ENCODE measurements at regions not wholly inside any gene's neighbourhood (a gene's known extent, or its start where the extent isn't known, plus 50 kb on each side); places are given as distances from the start of the nearest gene placed in this dataset.
"Not testable (repeated sequence)": the region's sequence is repeated elsewhere in the genome, so short reads cannot be mapped to it uniquely, and the experiment has no call there.

DNA sequence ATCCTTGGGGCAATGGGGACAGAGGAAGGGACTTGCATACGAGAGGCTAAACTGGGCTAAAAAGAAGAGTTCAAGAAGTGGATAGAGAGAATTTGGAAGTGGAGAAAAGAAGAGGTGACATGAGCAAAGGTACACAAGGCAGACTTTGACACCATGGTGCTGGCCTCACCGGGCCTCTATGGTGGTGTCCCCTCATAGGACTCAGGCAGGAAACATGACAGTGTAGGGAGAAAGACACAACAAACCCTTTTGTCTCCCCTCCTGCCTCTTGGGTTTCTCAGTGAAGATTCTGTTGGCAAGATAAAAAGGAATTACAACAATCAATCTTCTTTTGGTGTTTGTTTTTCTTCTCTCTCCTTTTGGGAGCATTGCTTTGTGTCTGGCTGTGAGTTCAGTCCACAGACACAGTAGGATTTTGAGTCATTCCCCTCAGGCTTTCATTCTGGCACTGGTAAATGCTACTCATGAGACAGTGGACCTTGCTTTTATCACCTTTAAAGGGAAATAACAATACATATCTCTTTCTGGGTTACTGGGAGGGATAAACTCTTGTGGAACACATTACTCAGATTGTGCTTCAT lies 827.7 kb downstream of the TNS3 start:
- no peak for DNase-seq (ENCODE audit: low spot score)

DNA sequence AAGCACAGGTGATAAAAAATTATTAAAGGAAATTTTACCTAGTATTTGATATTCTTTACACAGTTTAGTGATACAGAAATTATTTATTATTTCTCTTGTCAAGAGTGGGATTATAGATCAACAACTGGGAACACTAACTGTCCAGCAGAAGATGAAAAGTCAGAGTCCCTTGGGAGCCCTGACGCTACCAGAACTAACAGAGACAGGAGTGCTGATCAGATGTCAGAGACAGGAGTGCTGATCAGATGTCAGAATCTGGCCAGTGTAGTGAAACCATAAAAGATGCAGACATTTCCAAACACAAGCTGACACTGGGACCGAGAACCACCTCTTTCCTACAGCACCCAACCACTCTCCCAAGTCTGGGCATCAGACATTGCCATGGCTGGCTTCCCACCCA lies 828.2 kb downstream of the TNS3 start:
- no peak for DNase-seq (ENCODE audit: low spot score)

- no peak for DNase-seq (ENCODE audit: low spot score)
Measured at GRCh38 chr7:46752881-46753366, 829.0 kb downstream of the TNS3 start.

DNA sequence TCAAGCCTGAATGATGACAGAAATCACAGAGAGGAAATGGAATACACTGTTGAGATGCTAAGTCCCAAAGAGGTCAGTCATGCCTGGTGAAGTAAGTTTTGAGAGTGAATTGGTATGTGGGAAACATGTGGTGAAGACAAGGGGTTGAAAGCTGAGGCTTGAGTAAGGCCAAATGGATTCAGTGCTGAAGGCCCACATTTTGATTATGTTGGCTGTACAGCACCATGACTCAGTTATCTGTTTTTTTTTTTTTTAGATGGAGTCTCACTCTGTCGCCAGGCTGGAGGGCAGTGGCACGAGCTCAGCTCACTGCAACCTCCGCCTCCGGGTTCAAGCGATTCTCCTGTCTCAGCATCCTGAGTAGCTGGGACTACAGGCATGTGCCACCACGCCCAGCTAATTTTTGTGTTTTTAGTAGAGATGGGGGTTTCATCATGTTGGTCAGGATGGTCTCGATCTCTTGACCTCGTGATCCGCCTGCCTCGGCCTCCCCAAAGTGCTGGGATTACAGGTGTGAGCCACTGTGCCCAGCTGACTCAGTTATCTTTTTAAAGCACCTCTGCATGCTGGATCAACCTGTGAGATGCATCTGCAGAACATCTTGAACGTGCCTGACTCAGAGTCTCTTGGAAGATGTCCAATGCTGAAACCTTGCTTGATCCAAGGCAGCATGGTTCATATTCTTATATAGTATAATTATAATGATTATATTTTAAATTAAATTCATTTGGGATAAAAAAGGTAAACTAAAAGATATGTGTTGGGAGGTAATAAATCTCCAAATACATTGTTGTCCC lies 829.8 kb downstream of the TNS3 start:
- DNase-seq (ENCODE audit: low spot score), result not testable (repeated sequence)

- DNase-seq (ENCODE audit: low spot score), result no peak
Measured at GRCh38 chr7:46751471-46751870, 830.4 kb upstream of the IGFBP3 start.

GRCh38 chr7:46750321-46750865 lies 829.3 kb upstream of the IGFBP3 start:
- DNase-seq (ENCODE audit: low spot score), result no peak

GRCh38 chr7:46747869-46748576 lies 827.0 kb upstream of the IGFBP3 start:
- DNase-seq (ENCODE audit: low spot score), result no peak

DNA sequence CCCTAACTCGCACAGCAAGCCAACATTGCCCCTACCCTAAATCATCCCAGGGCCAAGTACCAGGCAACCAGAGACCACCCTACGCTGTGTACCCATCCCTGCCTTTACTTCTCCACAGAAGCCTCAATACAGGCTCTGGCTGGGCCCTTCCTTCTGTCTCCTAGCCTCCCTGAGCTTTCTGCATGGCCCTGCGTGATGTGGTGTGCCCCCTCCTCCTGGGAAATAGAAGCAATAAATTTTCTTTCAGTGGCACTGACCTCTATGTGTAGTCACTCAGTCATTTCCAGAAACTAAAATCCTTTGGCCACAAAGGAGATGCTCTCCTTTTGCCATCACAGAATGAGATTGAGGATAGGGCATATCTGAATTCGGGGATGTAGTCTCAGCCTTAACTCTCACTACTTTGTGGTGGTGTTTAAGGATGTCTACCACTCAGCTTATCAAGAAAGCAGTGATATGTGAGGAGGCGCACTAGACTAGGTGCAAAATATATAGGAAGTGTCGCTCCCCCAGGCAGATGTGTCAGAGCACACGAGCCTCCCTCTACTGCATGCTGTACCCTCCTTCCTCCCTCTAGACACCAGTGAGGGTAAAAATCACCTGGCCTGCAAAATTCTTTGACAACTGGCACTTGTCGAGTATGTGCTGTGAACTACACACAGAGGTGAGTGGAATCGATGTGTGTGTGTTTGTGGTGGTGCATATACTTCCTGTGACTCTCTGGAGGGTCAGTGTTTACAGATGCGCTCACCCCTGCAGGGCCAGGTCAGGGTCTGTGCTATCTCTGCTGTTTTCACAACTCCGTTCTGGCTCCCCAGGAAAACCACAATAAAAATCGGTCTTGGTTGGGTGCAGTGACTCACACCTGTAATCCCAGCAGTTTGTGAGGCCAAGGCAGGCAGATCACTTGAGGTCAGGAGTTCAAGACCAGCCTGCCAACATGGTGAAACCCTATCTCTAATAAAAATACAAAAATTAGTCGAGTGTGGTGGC lies 825.9 kb upstream of the IGFBP3 start:
- DNase-seq (ENCODE audit: low spot score), result no peak

DNA sequence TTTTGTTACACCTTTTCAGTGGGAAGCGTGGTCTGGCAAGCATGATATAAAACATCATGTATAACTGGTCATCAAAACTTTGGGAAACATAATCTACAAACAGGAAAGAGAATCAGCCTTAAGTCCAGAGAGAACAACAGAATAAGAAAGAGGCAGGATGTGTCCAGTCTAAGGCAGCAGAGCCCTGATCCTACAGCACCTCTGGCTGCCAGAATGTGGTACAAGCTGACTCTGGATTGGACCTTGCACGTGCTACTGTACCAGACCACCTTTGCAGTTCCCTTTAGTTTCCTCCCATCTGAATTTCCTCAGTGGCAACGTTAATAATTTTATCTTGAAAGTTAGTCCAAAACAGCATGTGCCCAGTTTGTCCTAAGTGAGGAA lies 824.6 kb upstream of the IGFBP3 start:
- DNase-seq (ENCODE audit: low spot score), result no peak

DNA sequence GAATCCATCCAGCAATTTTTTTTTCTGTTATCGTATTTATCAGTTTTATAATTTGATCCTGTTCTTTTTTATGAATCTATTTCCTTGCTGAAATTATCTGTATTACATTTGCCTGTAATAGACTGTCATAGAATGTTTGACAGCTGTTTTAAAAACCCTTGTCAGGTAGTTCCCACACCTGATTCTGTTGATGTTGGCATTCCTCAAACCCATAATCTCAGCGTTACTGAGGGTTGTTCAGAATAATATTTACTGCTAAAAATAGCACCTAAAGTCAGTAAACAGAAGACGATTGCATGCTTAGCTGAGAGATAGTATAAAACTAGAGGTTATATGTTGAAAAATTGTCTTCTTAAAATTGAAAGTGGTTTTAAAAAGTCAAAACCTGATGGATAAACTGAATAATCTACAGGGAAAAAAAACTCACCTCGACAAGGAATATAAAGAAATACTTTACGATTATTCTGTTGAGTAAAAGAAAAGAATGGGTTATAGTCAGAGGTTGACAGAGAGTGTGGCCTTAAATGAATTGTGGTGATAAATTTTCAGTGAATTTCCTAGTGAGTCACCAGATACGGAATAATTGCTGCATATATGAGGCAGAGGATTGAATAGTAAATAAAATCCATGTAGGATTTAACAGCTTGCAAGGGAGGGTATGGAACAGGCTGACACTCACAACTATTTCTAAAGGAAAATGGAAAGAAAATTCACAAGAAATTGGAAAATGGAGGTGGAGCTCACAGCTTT lies 824.1 kb upstream of the IGFBP3 start:
- DNase-seq (ENCODE audit: low spot score), result no peak

GRCh38 chr7:46742601-46743000 lies 821.5 kb upstream of the IGFBP3 start:
- DNase-seq (ENCODE audit: low spot score), result no peak

- DNase-seq (ENCODE audit: low spot score), result no peak
Measured at GRCh38 chr7:46741938-46742540, 821.0 kb upstream of the IGFBP3 start.

- DNase-seq (ENCODE audit: low spot score), result no peak
Measured at GRCh38 chr7:46741181-46741580, 820.1 kb upstream of the IGFBP3 start.

DNA sequence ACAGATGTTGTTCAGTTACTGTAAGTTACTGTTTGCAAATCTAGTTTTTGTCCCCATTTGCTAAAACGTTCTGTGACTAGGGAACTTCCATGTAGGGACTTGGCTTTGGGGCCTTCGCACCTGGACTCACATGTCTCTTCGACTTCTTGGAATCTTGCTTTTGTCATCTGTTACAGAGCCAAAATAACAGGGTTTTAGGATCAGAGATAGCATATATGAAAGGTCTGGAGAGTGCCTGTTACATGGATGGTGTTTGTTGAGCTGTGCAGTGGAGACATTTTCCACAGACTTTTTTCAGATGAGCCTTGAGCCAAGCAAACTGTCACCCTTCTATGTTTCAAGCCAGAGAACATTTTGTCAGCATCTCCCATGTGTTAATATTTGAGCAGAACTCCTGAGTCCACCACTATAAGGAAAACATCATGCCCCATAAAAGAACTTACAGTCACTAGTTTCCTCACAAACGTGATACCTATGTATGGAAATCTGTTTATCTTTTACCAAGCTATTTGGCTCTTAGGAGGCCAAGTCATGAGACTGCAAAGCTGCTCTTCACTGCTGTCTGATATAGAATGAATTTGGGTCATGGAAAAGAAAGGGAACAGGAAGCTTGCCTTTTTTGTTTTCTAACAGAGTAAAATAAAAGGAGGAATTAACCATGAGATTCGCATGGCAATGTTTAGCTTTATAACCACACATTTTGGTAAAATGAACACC lies 818.6 kb upstream of the IGFBP3 start:
- DNase-seq (ENCODE audit: low spot score), result no peak

- no peak for DNase-seq (ENCODE audit: low spot score)
Measured at GRCh38 chr7:46738796-46739195, 817.7 kb upstream of the IGFBP3 start.

GRCh38 chr7:46738165-46738564 lies 817.1 kb upstream of the IGFBP3 start:
- no peak for DNase-seq (ENCODE audit: low spot score)

DNA sequence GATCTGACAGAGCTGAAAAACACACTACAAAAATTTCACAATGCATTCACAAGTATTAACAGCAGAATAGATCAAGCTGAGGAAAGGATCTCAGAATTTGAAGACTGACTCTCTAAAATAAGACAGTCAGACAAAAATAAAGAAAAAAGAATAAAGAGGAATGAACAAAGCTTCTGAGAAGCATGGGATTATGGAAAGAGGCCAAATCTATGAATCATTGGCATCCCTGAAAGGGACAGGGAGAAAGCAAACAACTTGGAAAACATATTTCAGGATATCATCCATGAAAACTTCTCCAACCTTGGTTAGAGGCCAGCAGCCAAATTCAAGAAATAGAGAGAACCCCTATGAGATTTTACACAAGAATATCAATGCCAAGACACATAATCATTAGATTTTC lies 804.8 kb upstream of the IGFBP3 start:
- DNase-seq (ENCODE audit: low spot score), result no peak

DNA sequence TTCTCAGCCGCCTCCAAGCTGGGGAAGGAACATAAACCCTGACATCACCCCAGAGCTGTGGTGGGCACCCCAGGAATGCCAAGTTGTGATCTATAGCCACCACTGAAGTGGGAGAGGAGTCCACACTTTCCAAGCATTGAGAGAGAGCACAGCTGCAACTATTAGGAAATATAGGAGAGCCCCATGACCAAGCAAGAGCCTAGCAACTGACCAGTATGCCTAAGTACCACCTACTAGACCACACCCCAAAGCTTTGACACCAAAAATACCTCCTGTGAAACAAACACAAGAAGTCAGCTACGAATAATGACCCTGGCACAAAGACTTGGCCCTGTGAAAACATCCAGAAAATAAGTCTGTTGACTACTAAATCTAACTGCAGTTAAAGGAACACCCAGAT lies 804.1 kb upstream of the IGFBP3 start:
- DNase-seq (ENCODE audit: low spot score), result no peak

DNA sequence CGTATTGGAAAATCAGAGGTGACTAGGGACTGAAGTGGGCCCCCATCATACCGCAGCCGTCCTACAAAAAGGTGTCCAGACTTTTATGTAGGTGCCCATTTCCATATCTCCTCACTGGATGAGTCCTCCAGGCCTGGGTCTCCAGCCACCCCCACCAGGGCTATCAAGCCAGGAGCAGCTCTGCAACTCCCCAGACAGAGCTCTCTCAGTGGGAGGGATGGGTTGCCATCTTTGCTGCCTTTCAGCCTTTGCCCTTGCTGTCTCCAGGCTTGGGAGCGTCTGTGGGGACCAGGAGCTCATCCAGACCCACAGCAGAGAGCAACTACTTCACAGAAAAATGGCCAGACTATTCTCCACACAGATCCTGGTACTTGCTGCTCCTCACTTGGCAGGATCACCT lies 802.7 kb upstream of the IGFBP3 start:
- DNase-seq (ENCODE audit: low spot score), result no peak

DNA sequence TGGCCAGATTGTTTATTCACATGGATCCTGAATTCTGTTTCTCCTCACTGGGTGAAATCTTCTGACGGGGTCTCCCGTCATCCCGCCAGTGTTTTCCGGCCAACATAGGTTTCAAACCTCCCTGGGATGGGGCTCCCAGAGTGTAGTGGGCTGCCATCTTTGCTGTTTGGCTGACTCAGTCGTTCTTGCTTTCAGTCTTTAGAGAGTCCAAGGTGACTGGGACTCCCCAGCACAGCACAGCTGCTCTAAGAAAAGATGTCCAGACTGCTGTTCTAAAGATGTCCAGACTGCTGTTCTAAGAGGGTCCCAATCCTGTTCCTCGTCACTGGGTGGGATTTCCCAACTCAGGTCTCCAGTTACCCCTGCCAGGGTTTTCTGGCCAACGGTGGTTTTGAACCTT lies 801.9 kb upstream of the IGFBP3 start:
- DNase-seq (ENCODE audit: low spot score), result no peak
